ENCODE measurements at regions not wholly inside any gene's neighbourhood (a gene's known extent, or its start where the extent isn't known, plus 50 kb on each side); places are given as distances from the start of the nearest gene placed in this dataset.

- 62% methylated on average over 1 of the region's 2 CpGs for WGBS (ENCODE audit: insufficient coverage)
- Histone ChIP-seq H3K36me3 (ENCODE audit: control insufficient read depth, insufficient read depth, low read length) (no peaks in the 10 kb centered on the region), H3K9me3 (ENCODE audit: control insufficient read depth, insufficient read depth, low read length) (peaks cover 2% of the 10 kb centered on the region), H3K4me1 (ENCODE audit: control insufficient read depth, insufficient read depth, low read length) (no peaks in the 10 kb centered on the region), H3K4me3 (ENCODE audit: low read depth, low read length) (no peak overlapping the region), H3K27me3 (ENCODE audit: control insufficient read depth, insufficient read depth, low read length) (no peaks in the 10 kb centered on the region), H3K27ac (ENCODE audit: low read depth, low read length) (no peak overlapping the region)
- DNase-seq (ENCODE audit: low read depth in 4 of 6, low spot score in 6 of 6), result no peak
Measured at GRCh38 chr13:107992542-107992941, 222.8 kb downstream of the LIG4 start.

- no peak overlapping the region for H3K27ac ChIP-seq (ENCODE audit: low read depth, low read length)
- H3K4me3 ChIP-seq (ENCODE audit: low read depth, low read length), result no peak overlapping the region
- DNase-seq (ENCODE audit: low read depth in 4 of 6, low spot score in 6 of 6), result peak in 2 of 6 donors; percentile 11 to 59
- no peaks in the 10 kb centered on the region for H3K4me1 ChIP-seq (ENCODE audit: control insufficient read depth, insufficient read depth, low read length)
- no peaks in the 10 kb centered on the region for H3K9me3 ChIP-seq (ENCODE audit: control insufficient read depth, insufficient read depth, low read length)
- WGBS (ENCODE audit: insufficient coverage), result no CpG with 5 or more reads among the region's 4 CpGs
- H3K36me3 ChIP-seq (ENCODE audit: control insufficient read depth, insufficient read depth, low read length), result no peaks in the 10 kb centered on the region
- H3K27me3 ChIP-seq (ENCODE audit: control insufficient read depth, insufficient read depth, low read length), result no peaks in the 10 kb centered on the region
Measured at GRCh38 chr13:107977071-107977574, 238.2 kb downstream of the LIG4 start.

DNA sequence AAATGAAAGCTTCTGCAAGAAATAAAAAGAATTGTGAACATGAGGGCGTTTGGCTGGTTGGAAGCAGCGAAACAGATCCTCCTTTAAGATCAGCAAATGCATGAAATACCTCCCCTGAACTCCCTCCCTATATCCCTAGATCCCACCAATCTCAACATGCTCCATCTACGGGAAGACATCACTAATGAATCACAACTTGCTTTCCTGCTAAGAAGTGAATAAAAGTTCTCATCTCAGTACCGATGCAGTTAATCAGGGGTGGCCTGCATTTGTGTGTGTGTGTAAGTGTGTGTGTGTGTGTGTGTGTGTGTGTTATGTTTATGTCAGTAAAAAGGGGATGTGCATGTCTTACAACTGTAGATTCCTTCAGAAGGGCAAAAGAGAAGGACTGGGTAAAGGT is 238.7 kb downstream of the LIG4 start:
- Histone ChIP-seq H3K4me1 (ENCODE audit: control insufficient read depth, insufficient read depth, low read length) (no peaks in the 10 kb centered on the region), H3K27me3 (ENCODE audit: control insufficient read depth, insufficient read depth, low read length) (no peaks in the 10 kb centered on the region), H3K27ac (ENCODE audit: low read depth, low read length) (no peak overlapping the region), H3K36me3 (ENCODE audit: control insufficient read depth, insufficient read depth, low read length) (no peaks in the 10 kb centered on the region), H3K9me3 (ENCODE audit: control insufficient read depth, insufficient read depth, low read length) (no peaks in the 10 kb centered on the region), H3K4me3 (ENCODE audit: low read depth, low read length) (no peak overlapping the region)
- no peak for DNase-seq (ENCODE audit: low read depth in 4 of 6, low spot score in 6 of 6)
- WGBS (ENCODE audit: insufficient coverage), result 88% methylated on average over 1 of the region's 4 CpGs

DNA sequence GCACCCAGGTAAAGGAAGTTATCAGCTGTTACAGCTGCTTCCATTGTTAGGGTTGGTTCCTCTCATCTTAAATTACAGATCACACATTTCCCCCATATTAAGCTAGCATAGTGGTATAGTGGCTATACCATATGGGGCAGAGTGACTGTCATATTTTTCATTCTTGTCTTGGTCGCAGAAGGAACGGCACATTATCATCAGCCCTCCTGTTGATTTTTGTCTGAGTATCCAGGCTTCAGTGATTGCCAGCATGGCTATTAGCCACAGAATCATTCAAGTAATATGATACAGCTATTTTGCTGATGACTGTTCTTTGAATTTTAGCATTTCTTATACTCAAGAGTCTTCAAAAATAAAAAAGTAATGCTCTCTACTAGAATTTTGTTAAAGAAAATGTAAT is 240.9 kb downstream of the LIG4 start:
- no peaks in the 10 kb centered on the region for H3K36me3 ChIP-seq (ENCODE audit: control insufficient read depth, insufficient read depth, low read length)
- WGBS (ENCODE audit: insufficient coverage), result no CpG with 5 or more reads among the region's 2 CpGs

GRCh38 chr13:107969546-107969945 is 245.8 kb downstream of the LIG4 start:
- DNase-seq (ENCODE audit: low read depth in 4 of 6, low spot score in 6 of 6), result peak in 1 of 6 donors; percentile 14
- Histone ChIP-seq H3K4me3 (ENCODE audit: low read depth, low read length) (no peak overlapping the region), H3K36me3 (ENCODE audit: control insufficient read depth, insufficient read depth, low read length) (no peaks in the 10 kb centered on the region), H3K4me1 (ENCODE audit: control insufficient read depth, insufficient read depth, low read length) (no peaks in the 10 kb centered on the region), H3K27ac (ENCODE audit: low read depth, low read length) (no peak overlapping the region), H3K27me3 (ENCODE audit: control insufficient read depth, insufficient read depth, low read length) (no peaks in the 10 kb centered on the region), H3K9me3 (ENCODE audit: control insufficient read depth, insufficient read depth, low read length) (no peaks in the 10 kb centered on the region)
- no CpG with 5 or more reads among the region's 1 CpG for WGBS (ENCODE audit: insufficient coverage)

More for the DNA sequence above, 240.9 kb downstream of the LIG4 start:
- peak in 1 of 6 donors; percentile 53 for DNase-seq (ENCODE audit: low read depth in 4 of 6, low spot score in 6 of 6)
- Histone ChIP-seq H3K4me3 (ENCODE audit: low read depth, low read length) (no peak overlapping the region), H3K27me3 (ENCODE audit: control insufficient read depth, insufficient read depth, low read length) (no peaks in the 10 kb centered on the region), H3K9me3 (ENCODE audit: control insufficient read depth, insufficient read depth, low read length) (no peaks in the 10 kb centered on the region), H3K27ac (ENCODE audit: low read depth, low read length) (no peak overlapping the region), H3K4me1 (ENCODE audit: control insufficient read depth, insufficient read depth, low read length) (no peaks in the 10 kb centered on the region)

DNA sequence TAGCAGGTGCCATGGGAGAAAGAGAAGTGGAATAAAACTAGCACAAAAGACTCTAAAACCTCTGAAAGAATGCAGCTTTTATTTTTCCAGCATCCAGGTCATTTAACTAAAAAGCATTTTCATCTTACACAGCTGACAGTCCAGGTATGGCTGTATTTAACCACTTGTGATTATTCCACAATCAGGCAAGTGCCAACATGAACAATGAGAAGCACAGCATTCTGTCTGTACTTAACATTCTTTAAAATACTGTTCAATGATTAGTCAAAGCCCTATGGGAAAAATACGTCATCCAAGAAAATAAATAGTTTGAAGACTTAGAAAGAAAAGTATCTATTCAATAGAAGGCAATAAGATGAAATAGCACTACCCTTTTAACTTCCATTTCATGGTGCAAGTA is 246.9 kb downstream of the LIG4 start:
- H3K27me3 ChIP-seq (ENCODE audit: control insufficient read depth, insufficient read depth, low read length), result no peaks in the 10 kb centered on the region
- no CpG with 5 or more reads among the region's 1 CpG for WGBS (ENCODE audit: insufficient coverage)
- H3K4me3 ChIP-seq (ENCODE audit: low read depth, low read length), result no peak overlapping the region
- no peaks in the 10 kb centered on the region for H3K9me3 ChIP-seq (ENCODE audit: control insufficient read depth, insufficient read depth, low read length)
- no peak overlapping the region for H3K27ac ChIP-seq (ENCODE audit: low read depth, low read length)
- no peaks in the 10 kb centered on the region for H3K4me1 ChIP-seq (ENCODE audit: control insufficient read depth, insufficient read depth, low read length)
- no peaks in the 10 kb centered on the region for H3K36me3 ChIP-seq (ENCODE audit: control insufficient read depth, insufficient read depth, low read length)
- no peak for DNase-seq (ENCODE audit: low read depth in 4 of 6, low spot score in 6 of 6)

DNA sequence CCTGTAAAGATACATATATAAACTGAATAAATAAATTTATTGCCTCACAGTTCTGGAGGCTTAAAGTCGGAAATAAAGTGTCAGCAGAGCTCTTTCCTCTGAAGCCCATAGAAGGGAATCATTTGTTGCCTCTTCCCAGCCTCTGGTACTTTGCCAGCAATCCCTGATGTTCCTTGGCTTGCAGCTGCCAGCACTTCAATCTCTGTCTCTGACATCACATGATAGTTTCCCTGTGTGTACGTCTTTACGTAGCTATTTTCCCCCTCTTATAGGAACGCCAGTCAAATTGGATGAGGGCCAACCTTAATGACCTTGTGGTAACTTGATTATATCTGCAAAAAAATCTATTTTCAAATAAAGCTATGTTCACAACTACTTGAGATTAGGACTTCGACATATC is 250.9 kb downstream of the LIG4 start:
- H3K27ac ChIP-seq (ENCODE audit: low read depth, low read length), result no peak overlapping the region
- 14% methylated on average over 1 of the region's 5 CpGs for WGBS (ENCODE audit: insufficient coverage)

GRCh38 chr13:107961849-107962608 is 253.3 kb downstream of the LIG4 start:
- no peaks in the 10 kb centered on the region for H3K36me3 ChIP-seq (ENCODE audit: control insufficient read depth, insufficient read depth, low read length)
- H3K27ac ChIP-seq (ENCODE audit: low read depth, low read length), result no peak overlapping the region
- no CpG with 5 or more reads among the region's 1 CpG for WGBS (ENCODE audit: insufficient coverage)
- H3K4me1 ChIP-seq (ENCODE audit: control insufficient read depth, insufficient read depth, low read length), result no peaks in the 10 kb centered on the region
- no peak overlapping the region for H3K4me3 ChIP-seq (ENCODE audit: low read depth, low read length)
- H3K27me3 ChIP-seq (ENCODE audit: control insufficient read depth, insufficient read depth, low read length), result no peaks in the 10 kb centered on the region
- DNase-seq (ENCODE audit: low read depth in 4 of 6, low spot score in 6 of 6), result peak in 1 of 6 donors; percentile 15
- no peaks in the 10 kb centered on the region for H3K9me3 ChIP-seq (ENCODE audit: control insufficient read depth, insufficient read depth, low read length)

More for the DNA sequence above, 250.9 kb downstream of the LIG4 start:
- no peak overlapping the region for H3K4me3 ChIP-seq (ENCODE audit: low read depth, low read length)
- H3K9me3 ChIP-seq (ENCODE audit: control insufficient read depth, insufficient read depth, low read length), result no peaks in the 10 kb centered on the region
- peak in 5 of 6 donors; percentile 6 to 77 (median 20) for DNase-seq (ENCODE audit: low read depth in 4 of 6, low spot score in 6 of 6)
- no peaks in the 10 kb centered on the region for H3K4me1 ChIP-seq (ENCODE audit: control insufficient read depth, insufficient read depth, low read length)
- no peaks in the 10 kb centered on the region for H3K36me3 ChIP-seq (ENCODE audit: control insufficient read depth, insufficient read depth, low read length)
- no peaks in the 10 kb centered on the region for H3K27me3 ChIP-seq (ENCODE audit: control insufficient read depth, insufficient read depth, low read length)

- DNase-seq (ENCODE audit: low read depth in 4 of 6, low spot score in 6 of 6), result no peak
- no peaks in the 10 kb centered on the region for H3K4me1 ChIP-seq (ENCODE audit: control insufficient read depth, insufficient read depth, low read length)
- no peak overlapping the region for H3K27ac ChIP-seq (ENCODE audit: low read depth, low read length)
- H3K4me3 ChIP-seq (ENCODE audit: low read depth, low read length), result no peak overlapping the region
- H3K36me3 ChIP-seq (ENCODE audit: control insufficient read depth, insufficient read depth, low read length), result no peaks in the 10 kb centered on the region
- no CpG with 5 or more reads among the region's 1 CpG for WGBS (ENCODE audit: insufficient coverage)
- no peaks in the 10 kb centered on the region for H3K9me3 ChIP-seq (ENCODE audit: control insufficient read depth, insufficient read depth, low read length)
- no peaks in the 10 kb centered on the region for H3K27me3 ChIP-seq (ENCODE audit: control insufficient read depth, insufficient read depth, low read length)
Measured at GRCh38 chr13:107960301-107960700, 255.0 kb downstream of the LIG4 start.

GRCh38 chr13:107956889-107957288 is 258.4 kb downstream of the LIG4 start:
- Histone ChIP-seq H3K9me3 (ENCODE audit: control insufficient read depth, insufficient read depth, low read length) (no peaks in the 10 kb centered on the region), H3K27ac (ENCODE audit: low read depth, low read length) (no peak overlapping the region), H3K36me3 (ENCODE audit: control insufficient read depth, insufficient read depth, low read length) (no peaks in the 10 kb centered on the region), H3K27me3 (ENCODE audit: control insufficient read depth, insufficient read depth, low read length) (no peaks in the 10 kb centered on the region), H3K4me1 (ENCODE audit: control insufficient read depth, insufficient read depth, low read length) (no peaks in the 10 kb centered on the region), H3K4me3 (ENCODE audit: low read depth, low read length) (no peak overlapping the region)
- WGBS (ENCODE audit: insufficient coverage), result no CpG with 5 or more reads among the region's 3 CpGs
- DNase-seq (ENCODE audit: low read depth in 4 of 6, low spot score in 6 of 6), result no peak
